WTC11 (cell line): ENCODE measurements at regions not wholly inside any gene's neighbourhood (a gene's known extent, or its start where the extent isn't known, plus 50 kb on each side); places are given as distances from the start of the nearest gene placed in this dataset.

Source experiments
- IRF2 ChIP-seq: sonication (generic); formaldehyde crosslinking; IDR thresholded peaks from 2 replicates; pipeline ENCODE4 v1.8.0; 2022; ENCODE audit warnings: low read depth, missing genetic modification reagents, borderline replicate concordance
- TF ChIP-seq, protein P1 (sequence below): sonication (generic); formaldehyde crosslinking; IDR thresholded peaks from 2 replicates; pipeline ENCODE4 v1.8.0; 2023; ENCODE audit warnings: missing genetic modification reagents, mild to moderate bottlenecking, borderline replicate concordance
- TF ChIP-seq, protein P2 (sequence below): sonication (generic); formaldehyde crosslinking; IDR thresholded peaks from 2 replicates; pipeline ENCODE4 v1.8.1; 2023; ENCODE audit warnings: mild to moderate bottlenecking, missing genetic modification reagents, borderline replicate concordance
- TF ChIP-seq, protein P3 (sequence below): sonication (generic); formaldehyde crosslinking; IDR thresholded peaks from 2 replicates; pipeline ENCODE4 v1.8.0; 2022; ENCODE audit warnings: mild to moderate bottlenecking, missing genetic modification reagents
- TF ChIP-seq, protein P4 (sequence below): fragments of 200-600 bp; IDR thresholded peaks from 2 replicates; pipeline ENCODE4 v1.8.0; 2022; ENCODE audit warnings: antibody characterized with exemption

DNA sequence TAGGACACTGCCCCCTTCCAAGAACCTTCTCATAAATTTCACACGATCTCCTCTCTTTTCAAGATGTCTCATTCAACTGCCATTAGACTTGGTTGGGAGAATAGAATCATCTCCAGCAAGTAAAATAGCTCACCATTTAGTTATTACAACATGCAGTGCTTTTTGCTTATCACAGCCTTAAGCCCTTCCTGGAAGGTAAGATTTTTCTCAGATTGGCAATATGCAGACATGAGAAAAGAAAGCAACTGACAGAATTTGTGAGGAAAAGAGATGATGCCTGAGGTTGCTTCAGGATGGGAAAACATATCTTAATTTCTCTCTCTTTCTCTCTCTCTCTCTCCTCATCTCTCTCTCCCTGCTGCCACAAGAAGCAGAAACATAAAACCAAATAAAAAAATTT lies 855.1 kb upstream of the ACVR2A start:
- TF ChIP-seq, protein P1, sequence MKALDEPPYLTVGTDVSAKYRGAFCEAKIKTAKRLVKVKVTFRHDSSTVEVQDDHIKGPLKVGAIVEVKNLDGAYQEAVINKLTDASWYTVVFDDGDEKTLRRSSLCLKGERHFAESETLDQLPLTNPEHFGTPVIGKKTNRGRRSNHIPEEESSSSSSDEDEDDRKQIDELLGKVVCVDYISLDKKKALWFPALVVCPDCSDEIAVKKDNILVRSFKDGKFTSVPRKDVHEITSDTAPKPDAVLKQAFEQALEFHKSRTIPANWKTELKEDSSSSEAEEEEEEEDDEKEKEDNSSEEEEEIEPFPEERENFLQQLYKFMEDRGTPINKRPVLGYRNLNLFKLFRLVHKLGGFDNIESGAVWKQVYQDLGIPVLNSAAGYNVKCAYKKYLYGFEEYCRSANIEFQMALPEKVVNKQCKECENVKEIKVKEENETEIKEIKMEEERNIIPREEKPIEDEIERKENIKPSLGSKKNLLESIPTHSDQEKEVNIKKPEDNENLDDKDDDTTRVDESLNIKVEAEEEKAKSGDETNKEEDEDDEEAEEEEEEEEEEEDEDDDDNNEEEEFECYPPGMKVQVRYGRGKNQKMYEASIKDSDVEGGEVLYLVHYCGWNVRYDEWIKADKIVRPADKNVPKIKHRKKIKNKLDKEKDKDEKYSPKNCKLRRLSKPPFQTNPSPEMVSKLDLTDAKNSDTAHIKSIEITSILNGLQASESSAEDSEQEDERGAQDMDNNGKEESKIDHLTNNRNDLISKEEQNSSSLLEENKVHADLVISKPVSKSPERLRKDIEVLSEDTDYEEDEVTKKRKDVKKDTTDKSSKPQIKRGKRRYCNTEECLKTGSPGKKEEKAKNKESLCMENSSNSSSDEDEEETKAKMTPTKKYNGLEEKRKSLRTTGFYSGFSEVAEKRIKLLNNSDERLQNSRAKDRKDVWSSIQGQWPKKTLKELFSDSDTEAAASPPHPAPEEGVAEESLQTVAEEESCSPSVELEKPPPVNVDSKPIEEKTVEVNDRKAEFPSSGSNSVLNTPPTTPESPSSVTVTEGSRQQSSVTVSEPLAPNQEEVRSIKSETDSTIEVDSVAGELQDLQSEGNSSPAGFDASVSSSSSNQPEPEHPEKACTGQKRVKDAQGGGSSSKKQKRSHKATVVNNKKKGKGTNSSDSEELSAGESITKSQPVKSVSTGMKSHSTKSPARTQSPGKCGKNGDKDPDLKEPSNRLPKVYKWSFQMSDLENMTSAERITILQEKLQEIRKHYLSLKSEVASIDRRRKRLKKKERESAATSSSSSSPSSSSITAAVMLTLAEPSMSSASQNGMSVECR, result no peak
- TF ChIP-seq, protein P2, sequence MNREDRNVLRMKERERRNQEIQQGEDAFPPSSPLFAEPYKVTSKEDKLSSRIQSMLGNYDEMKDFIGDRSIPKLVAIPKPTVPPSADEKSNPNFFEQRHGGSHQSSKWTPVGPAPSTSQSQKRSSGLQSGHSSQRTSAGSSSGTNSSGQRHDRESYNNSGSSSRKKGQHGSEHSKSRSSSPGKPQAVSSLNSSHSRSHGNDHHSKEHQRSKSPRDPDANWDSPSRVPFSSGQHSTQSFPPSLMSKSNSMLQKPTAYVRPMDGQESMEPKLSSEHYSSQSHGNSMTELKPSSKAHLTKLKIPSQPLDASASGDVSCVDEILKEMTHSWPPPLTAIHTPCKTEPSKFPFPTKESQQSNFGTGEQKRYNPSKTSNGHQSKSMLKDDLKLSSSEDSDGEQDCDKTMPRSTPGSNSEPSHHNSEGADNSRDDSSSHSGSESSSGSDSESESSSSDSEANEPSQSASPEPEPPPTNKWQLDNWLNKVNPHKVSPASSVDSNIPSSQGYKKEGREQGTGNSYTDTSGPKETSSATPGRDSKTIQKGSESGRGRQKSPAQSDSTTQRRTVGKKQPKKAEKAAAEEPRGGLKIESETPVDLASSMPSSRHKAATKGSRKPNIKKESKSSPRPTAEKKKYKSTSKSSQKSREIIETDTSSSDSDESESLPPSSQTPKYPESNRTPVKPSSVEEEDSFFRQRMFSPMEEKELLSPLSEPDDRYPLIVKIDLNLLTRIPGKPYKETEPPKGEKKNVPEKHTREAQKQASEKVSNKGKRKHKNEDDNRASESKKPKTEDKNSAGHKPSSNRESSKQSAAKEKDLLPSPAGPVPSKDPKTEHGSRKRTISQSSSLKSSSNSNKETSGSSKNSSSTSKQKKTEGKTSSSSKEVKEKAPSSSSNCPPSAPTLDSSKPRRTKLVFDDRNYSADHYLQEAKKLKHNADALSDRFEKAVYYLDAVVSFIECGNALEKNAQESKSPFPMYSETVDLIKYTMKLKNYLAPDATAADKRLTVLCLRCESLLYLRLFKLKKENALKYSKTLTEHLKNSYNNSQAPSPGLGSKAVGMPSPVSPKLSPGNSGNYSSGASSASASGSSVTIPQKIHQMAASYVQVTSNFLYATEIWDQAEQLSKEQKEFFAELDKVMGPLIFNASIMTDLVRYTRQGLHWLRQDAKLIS (CRISPR knock-in tag), result no peak
- TF ChIP-seq, protein P3, sequence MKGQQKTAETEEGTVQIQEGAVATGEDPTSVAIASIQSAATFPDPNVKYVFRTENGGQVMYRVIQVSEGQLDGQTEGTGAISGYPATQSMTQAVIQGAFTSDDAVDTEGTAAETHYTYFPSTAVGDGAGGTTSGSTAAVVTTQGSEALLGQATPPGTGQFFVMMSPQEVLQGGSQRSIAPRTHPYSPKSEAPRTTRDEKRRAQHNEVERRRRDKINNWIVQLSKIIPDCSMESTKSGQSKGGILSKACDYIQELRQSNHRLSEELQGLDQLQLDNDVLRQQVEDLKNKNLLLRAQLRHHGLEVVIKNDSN (CRISPR knock-in tag), result no peak
- no peak for TF ChIP-seq IRF2 (CRISPR knock-in tag)
- TF ChIP-seq, protein P4, sequence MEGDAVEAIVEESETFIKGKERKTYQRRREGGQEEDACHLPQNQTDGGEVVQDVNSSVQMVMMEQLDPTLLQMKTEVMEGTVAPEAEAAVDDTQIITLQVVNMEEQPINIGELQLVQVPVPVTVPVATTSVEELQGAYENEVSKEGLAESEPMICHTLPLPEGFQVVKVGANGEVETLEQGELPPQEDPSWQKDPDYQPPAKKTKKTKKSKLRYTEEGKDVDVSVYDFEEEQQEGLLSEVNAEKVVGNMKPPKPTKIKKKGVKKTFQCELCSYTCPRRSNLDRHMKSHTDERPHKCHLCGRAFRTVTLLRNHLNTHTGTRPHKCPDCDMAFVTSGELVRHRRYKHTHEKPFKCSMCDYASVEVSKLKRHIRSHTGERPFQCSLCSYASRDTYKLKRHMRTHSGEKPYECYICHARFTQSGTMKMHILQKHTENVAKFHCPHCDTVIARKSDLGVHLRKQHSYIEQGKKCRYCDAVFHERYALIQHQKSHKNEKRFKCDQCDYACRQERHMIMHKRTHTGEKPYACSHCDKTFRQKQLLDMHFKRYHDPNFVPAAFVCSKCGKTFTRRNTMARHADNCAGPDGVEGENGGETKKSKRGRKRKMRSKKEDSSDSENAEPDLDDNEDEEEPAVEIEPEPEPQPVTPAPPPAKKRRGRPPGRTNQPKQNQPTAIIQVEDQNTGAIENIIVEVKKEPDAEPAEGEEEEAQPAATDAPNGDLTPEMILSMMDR, result no peak
